H1 (cell line): ENCODE measurements at regions not wholly inside any gene's neighbourhood (a gene's known extent, or its start where the extent isn't known, plus 50 kb on each side); places are given as distances from the start of the nearest gene placed in this dataset.

Source experiments
- CTCF ChIA-PET: fragments of 300-600 bp; sonication (Branson Sonifier 250); formaldehyde crosslinking; loops from one replicate; lab custom pipeline; 2021; ENCODE audit not compliant: partially characterized antibody; lab: Charles Lee
- POLR2A ChIA-PET: fragments of 300-600 bp; sonication (Branson Sonifier 250); formaldehyde crosslinking; loops from one replicate; lab custom pipeline; 2021; ENCODE audit warnings: inconsistent platforms; ENCODE audit not compliant: partially characterized antibody; lab: Charles Lee
- DNase-seq, 2 experiments: peaks; one replicate each; pipeline versions ENCODE4 v3.0.0 to v3.0.0-alpha.2; 2010 to 2022; ENCODE audit warnings: low spot score in 2 of 2, low read depth in 1 of 2, mixed read lengths in 1 of 2
- FAIRE-seq: peaks from 2 replicates; lab custom pipeline; 2011; peaks lifted over from hg19 to GRCh38; lab: Jason Lieb, UNC
- H2AFZ ChIP-seq: 2 replicates; pipeline ENCODE4 v1.8.1; 2012; ENCODE audit warnings: low read length, inconsistent platforms
- H2AK5ac ChIP-seq: 2 replicates; pipeline ENCODE4 v1.6.1; 2013; ENCODE audit warnings: low read depth, low read length
- H2BK120ac ChIP-seq: replicated peaks from 2 replicates; pipeline ENCODE3; 2013; ENCODE audit warnings: low read depth, low read length, inconsistent platforms
- H2BK12ac ChIP-seq: 2 replicates; pipeline ENCODE4 v1.6.1; 2013; ENCODE audit warnings: low read depth, low read length
- H2BK15ac ChIP-seq: 2 replicates; pipeline ENCODE4 v1.6.1; 2013; ENCODE audit warnings: low read length
- H2BK20ac ChIP-seq: 2 replicates; pipeline ENCODE4 v1.6.1; 2013; ENCODE audit warnings: low read length
- H2BK5ac ChIP-seq: 2 replicates; pipeline ENCODE4 v1.6.1; 2013; ENCODE audit warnings: low read depth, low read length
- H3K14ac ChIP-seq: 2 replicates; pipeline ENCODE4 v1.6.1; 2013; ENCODE audit warnings: inconsistent platforms; ENCODE audit not compliant: insufficient read length
- H3K18ac ChIP-seq: 2 replicates; pipeline ENCODE4 v1.6.1; 2013; ENCODE audit warnings: low read length; ENCODE audit errors: extremely low read depth
- H3K23ac ChIP-seq: 2 replicates; pipeline ENCODE4 v1.6.1; 2013; ENCODE audit warnings: inconsistent platforms; ENCODE audit not compliant: insufficient read length
- H3K23me2 ChIP-seq: 2 replicates; pipeline ENCODE4 v1.6.1; 2013; ENCODE audit warnings: low read depth, low read length
- H3K27ac ChIP-seq: 2 replicates; pipeline ENCODE4 v1.6.1; 2011; ENCODE audit warnings: low read depth, low read length, inconsistent platforms
- H3K27me3 ChIP-seq, 4 experiments: replicated peaks in 1 of 4; 1 replicate in 1 of 4; 2 replicates in 3 of 4; pipeline versions ENCODE4 v1.6.1 to v1.8.1; 2011 to 2013; ENCODE audit warnings: low read length in 3 of 4, mild to moderate bottlenecking in 3 of 4, inconsistent platforms in 2 of 4, mixed read lengths in 2 of 4, moderate library complexity in 1 of 4; ENCODE audit not compliant: control insufficient read depth in 3 of 4, insufficient read depth in 3 of 4; ENCODE audit errors: extremely low read depth in 1 of 4
- H3K36me3 ChIP-seq, 4 experiments: 2 replicates each; pipeline versions ENCODE4 v1.6.1 to v1.8.1; 2011 to 2013; ENCODE audit warnings: mild to moderate bottlenecking in 4 of 4, low read length in 3 of 4, moderate library complexity in 2 of 4, control low read depth in 1 of 4, inconsistent platforms in 1 of 4; ENCODE audit not compliant: insufficient read depth in 4 of 4, control insufficient read depth in 2 of 4
- H3K4ac ChIP-seq: replicated peaks from 2 replicates; pipeline ENCODE3; 2013; ENCODE audit warnings: low read length, low read depth, mixed read lengths, inconsistent platforms; ENCODE audit not compliant: insufficient read length
- H3K4me1 ChIP-seq, 4 experiments: replicated peaks in 1 of 4; 1 replicate in 1 of 4; 2 replicates in 3 of 4; pipeline versions ENCODE4 v1.6.1 to v1.8.1; 2011 to 2013; ENCODE audit warnings: low read length in 3 of 4, inconsistent platforms in 2 of 4, mixed read lengths in 1 of 4; ENCODE audit not compliant: insufficient read depth in 4 of 4, control insufficient read depth in 3 of 4
- H3K4me2 ChIP-seq, 2 experiments: 2 replicates each; pipeline versions ENCODE4 v1.6.1 to v1.8.1; 2011 to 2013; ENCODE audit warnings: low read depth in 2 of 2, low read length in 2 of 2, control low read depth in 1 of 2, inconsistent platforms in 1 of 2, mild to moderate bottlenecking in 1 of 2; ENCODE audit not compliant: insufficient read depth in 1 of 2
- H3K4me3 ChIP-seq, 4 experiments: fragments of 200-600, 300-600 bp in 1 of 4; sonication (generic), shearing (Covaris generic), sonication (Bioruptor Twin) in 1 of 4; 2 replicates each; pipeline versions ENCODE4 v1.5.1 to v1.8.1; 2011 to 2016; ENCODE audit warnings: low read length in 4 of 4, low read depth in 3 of 4, control low read depth in 2 of 4, inconsistent platforms in 2 of 4, mild to moderate bottlenecking in 2 of 4, mixed read lengths in 1 of 4, moderate library complexity in 1 of 4; ENCODE audit not compliant: insufficient read depth in 2 of 4; ENCODE audit errors: extremely low read depth in 1 of 4
- H3K56ac ChIP-seq: replicated peaks from 2 replicates; pipeline ENCODE3; 2013; ENCODE audit warnings: low read depth, mild to moderate bottlenecking, mixed read lengths, low read length, inconsistent platforms; ENCODE audit not compliant: insufficient read length
- H3K79me1 ChIP-seq: 2 replicates; pipeline ENCODE4 v1.6.1; 2013; ENCODE audit warnings: low read depth, low read length, control low read depth
- H3K79me2 ChIP-seq, 2 experiments: 2 replicates each; pipeline versions ENCODE4 v1.6.1 to v1.8.1; 2012 to 2013; ENCODE audit warnings: low read length in 2 of 2, mild to moderate bottlenecking in 2 of 2, inconsistent platforms in 1 of 2; ENCODE audit not compliant: insufficient read depth in 2 of 2, control insufficient read depth in 1 of 2
- H3K9ac ChIP-seq, 4 experiments: replicated peaks in 1 of 4; 1 replicate in 1 of 4; 2 replicates in 3 of 4; pipeline versions ENCODE4 v1.6.1 to v1.8.1; 2011 to 2013; ENCODE audit warnings: low read depth in 3 of 4, low read length in 3 of 4, control low read depth in 2 of 4, mild to moderate bottlenecking in 2 of 4, moderate library complexity in 2 of 4, inconsistent platforms in 1 of 4; ENCODE audit errors: extremely low read depth in 1 of 4
- H3K9me3 ChIP-seq, 2 experiments: 2 replicates each; pipeline versions ENCODE4 v1.6.1 to v1.8.1; 2012 to 2013; ENCODE audit warnings: mild to moderate bottlenecking in 2 of 2, moderate library complexity in 2 of 2, control low read depth in 1 of 2, inconsistent platforms in 1 of 2, low read depth in 1 of 2, low read length in 1 of 2, mixed read lengths in 1 of 2; ENCODE audit not compliant: insufficient read depth in 2 of 2
- H4K20me1 ChIP-seq, 2 experiments: replicated peaks in 1 of 2; 2 replicates each; pipeline versions ENCODE3 to v1.8.1; 2011 to 2013; ENCODE audit warnings: inconsistent platforms in 2 of 2, low read length in 2 of 2, mild to moderate bottlenecking in 1 of 2; ENCODE audit not compliant: insufficient read depth in 2 of 2, control insufficient read depth in 1 of 2
- H4K5ac ChIP-seq: 2 replicates; pipeline ENCODE4 v1.6.1; 2013; ENCODE audit warnings: low read length, low read depth, mixed read lengths, inconsistent platforms; ENCODE audit not compliant: insufficient read length
- H4K8ac ChIP-seq: 2 replicates; pipeline ENCODE4 v1.8.0; 2013; ENCODE audit warnings: mild to moderate bottlenecking, moderate library complexity, low read length, inconsistent platforms; ENCODE audit not compliant: insufficient read depth; ENCODE audit errors: extremely low read depth
- H4K91ac ChIP-seq: replicated peaks from 2 replicates; pipeline ENCODE3; 2013; ENCODE audit warnings: low read length, mixed read lengths, inconsistent platforms; ENCODE audit not compliant: insufficient read length
- BRCA1 ChIP-seq: IDR thresholded peaks from 2 replicates; pipeline ENCODE4 v1.6.1; 2012; ENCODE audit warnings: low read depth, low read length, improper control_type of control experiment
- CBX8 ChIP-seq: fragments of 300-800, 300-1000 bp; sonication (generic); IDR thresholded peaks from 2 replicates; pipeline ENCODE4 v1.7.1; 2016; ENCODE audit warnings: low read depth, low read length, borderline replicate concordance
- CHD1 ChIP-seq: IDR thresholded peaks from 2 replicates; pipeline ENCODE4 v1.6.1; 2012; ENCODE audit warnings: low read depth, low read length, improper control_type of control experiment
- EP300 ChIP-seq, 2 experiments: IDR thresholded peaks; 1 replicate in 1 of 2; 2 replicates in 1 of 2; pipeline ENCODE4 v1.6.1; 2011 to 2012; ENCODE audit warnings: low read depth in 2 of 2, low read length in 2 of 2, mild to moderate bottlenecking in 2 of 2, borderline replicate concordance in 1 of 2, inconsistent platforms in 1 of 2, moderate library complexity in 1 of 2
- FOSL1 ChIP-seq: IDR thresholded peaks from 2 replicates; pipeline ENCODE4 v1.6.1; 2011; ENCODE audit warnings: mild to moderate bottlenecking, low read depth, low read length, moderate library complexity; ENCODE audit not compliant: insufficient read depth
- GTF2F1 ChIP-seq: IDR thresholded peaks from 2 replicates; pipeline ENCODE4 v1.6.1; 2012; ENCODE audit warnings: low read depth, low read length, improper control_type of control experiment, borderline replicate concordance
- HDAC6 ChIP-seq: IDR thresholded peaks from one replicate; pipeline ENCODE4 v1.7.1; 2012; ENCODE audit warnings: low read depth, mild to moderate bottlenecking, inconsistent platforms, low read length, moderate library complexity
- NANOG ChIP-seq: IDR thresholded peaks from 2 replicates; pipeline ENCODE4 v1.6.1; 2011; ENCODE audit warnings: low read length, low read depth, mild to moderate bottlenecking, inconsistent platforms; ENCODE audit not compliant: insufficient read depth, poor library complexity, severe bottlenecking
- NRF1 ChIP-seq: IDR thresholded peaks from 2 replicates; pipeline ENCODE4 v1.6.1; 2011; ENCODE audit warnings: mild to moderate bottlenecking, low read depth, low read length, improper control_type of control experiment
- POLR2A ChIP-seq, 2 experiments: IDR thresholded peaks; 1 replicate in 1 of 2; 2 replicates in 1 of 2; pipeline ENCODE4 v1.6.1; 2011; ENCODE audit warnings: low read depth in 2 of 2, low read length in 2 of 2, mild to moderate bottlenecking in 2 of 2; ENCODE audit errors: control extremely low read depth in 1 of 2
- SAP30 ChIP-seq: fragments of 300-600 bp; sonication (generic); IDR thresholded peaks from 2 replicates; pipeline ENCODE4 v1.7.1; 2012; ENCODE audit warnings: low read length, moderate library complexity, mild to moderate bottlenecking, inconsistent platforms; ENCODE audit not compliant: insufficient read depth, insufficient replicate concordance
- TAF1 ChIP-seq: IDR thresholded peaks from 2 replicates; pipeline ENCODE4 v1.6.1; 2011; ENCODE audit warnings: mild to moderate bottlenecking, low read depth, low read length
- WGBS, 2 experiments: shearing (Covaris generic) in 1 of 2; methylation state at CpG; one replicate each; pipeline versions ENCODE4 v1.1.6 to v1.1.7; 2013 to 2015; ENCODE audit warnings: low lambda C conversion rate in 2 of 2, mixed read lengths in 2 of 2, inconsistent platforms in 1 of 2, low coverage in 1 of 2, missing lambda C conversion rate in 1 of 2; ENCODE audit not compliant: insufficient replicate concordance in 2 of 2, insufficient coverage in 1 of 2, insufficient read length in 1 of 2; ENCODE audit errors: extremely low coverage in 1 of 2, missing lambda C conversion rate in 1 of 2; 5-methylcytosine and 5-hydroxymethylcytosine counted together
- TF ChIP-seq, protein P1 (sequence below): IDR thresholded peaks from 2 replicates; pipeline ENCODE4 v1.6.1; 2011; ENCODE audit warnings: low read depth, mild to moderate bottlenecking, low read length; ENCODE audit not compliant: insufficient read depth
- TF ChIP-seq, protein P2 (sequence below): IDR thresholded peaks from 2 replicates; pipeline ENCODE4 v1.6.1; 2012; ENCODE audit warnings: inconsistent platforms

GRCh38 chr21:35849144-35849543 lies 211.2 kb downstream of the SETD4 start:
- no peak overlapping the region for H3K27ac ChIP-seq
- CTCF ChIA-PET, result interaction anchor here (1.0 to 3.7 kb wide), 2 partner anchors 10 to 329 kb away, joined by 3 to 29 read pairs; no protein-coding TSS in a partner anchor
- no peak overlapping the region for H2AFZ ChIP-seq
- H3K14ac ChIP-seq, result no peak overlapping the region
- H2BK12ac ChIP-seq, result no peak overlapping the region
- no peak overlapping the region for H3K4me2 ChIP-seq
- no peaks in the 10 kb centered on the region for H3K36me3 ChIP-seq
- no peak overlapping the region for H3K4ac ChIP-seq
- no peak overlapping the region for H2BK15ac ChIP-seq
- no peak overlapping the region for H4K91ac ChIP-seq
- no peaks in the 10 kb centered on the region for H3K4me1 ChIP-seq
- H3K56ac ChIP-seq, result no peak overlapping the region
- 92% methylated on average over 4 of the region's 4 CpGs; no CpG with 5 or more reads in 1 of the 2 experiments for WGBS, 2 experiments
- H3K79me2 ChIP-seq, result no peaks in the 10 kb centered on the region
- no peak overlapping the region for H3K4me3 ChIP-seq
- no peak for FAIRE-seq
- H4K8ac ChIP-seq, result no peak overlapping the region
- H3K23ac ChIP-seq, result no peak overlapping the region
- no peak overlapping the region for H3K18ac ChIP-seq
- H2BK20ac ChIP-seq, result no peak overlapping the region
- H3K9me3 ChIP-seq, result no peaks in the 10 kb centered on the region
- H4K5ac ChIP-seq, result no peak overlapping the region
- no peaks in the 10 kb centered on the region for H3K79me1 ChIP-seq
- no peak for DNase-seq
- no peak overlapping the region for H2BK5ac ChIP-seq
- POLR2A ChIA-PET, result no interaction called here
- H4K20me1 ChIP-seq, result no peaks in the 10 kb centered on the region
- no peaks in the 10 kb centered on the region for H3K23me2 ChIP-seq
- H3K27me3 ChIP-seq, result no peaks in the 10 kb centered on the region
- no peak overlapping the region for H3K9ac ChIP-seq
- no peak overlapping the region for H2AK5ac ChIP-seq
- no peak overlapping the region for H2BK120ac ChIP-seq
- TF ChIP-seq HDAC6, result no peak
- TF ChIP-seq CBX8, result no peak
- no peak for TF ChIP-seq POLR2A (IDR thresholded peaks at IDR 0.05; ENCODE audit: control extremely low read depth in 1 of 2, low read depth in 2 of 2, low read length in 2 of 2)
- no peak for TF ChIP-seq NRF1
- TF ChIP-seq FOSL1, result no peak
- TF ChIP-seq BRCA1, result no peak
- TF ChIP-seq NANOG, result no peak
- no peak for TF ChIP-seq GTF2F1
- no peak for TF ChIP-seq EP300 (IDR thresholded peaks at IDR 0.05; ENCODE audit: borderline replicate concordance in 1 of 2, low read depth in 2 of 2, low read length in 2 of 2)
- TF ChIP-seq, protein P1, sequence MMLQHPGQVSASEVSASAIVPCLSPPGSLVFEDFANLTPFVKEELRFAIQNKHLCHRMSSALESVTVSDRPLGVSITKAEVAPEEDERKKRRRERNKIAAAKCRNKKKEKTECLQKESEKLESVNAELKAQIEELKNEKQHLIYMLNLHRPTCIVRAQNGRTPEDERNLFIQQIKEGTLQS, result no peak
- no peak for TF ChIP-seq SAP30
- TF ChIP-seq CHD1, result no peak
- TF ChIP-seq, protein P2, sequence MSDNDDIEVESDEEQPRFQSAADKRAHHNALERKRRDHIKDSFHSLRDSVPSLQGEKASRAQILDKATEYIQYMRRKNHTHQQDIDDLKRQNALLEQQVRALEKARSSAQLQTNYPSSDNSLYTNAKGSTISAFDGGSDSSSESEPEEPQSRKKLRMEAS, result no peak
- no peak for TF ChIP-seq TAF1
